NCI-H524 treated with DMSO at 0.1 percent for 48 hours (cell line): ENCODE measurements at regions not wholly inside any gene's neighbourhood (a gene's known extent, or its start where the extent isn't known, plus 50 kb on each side); places are given as distances from the start of the nearest gene placed in this dataset.

Source experiments
- DNase-seq: peaks from one replicate; lab custom pipeline; 2025; lab: John Stamatoyannopoulos, UW

- DNase-seq = no peak
These were observed 76.4 kb downstream of the CXXC4 start for GRCh38 chr4:104418286-104418685.

GRCh38 chr4:104417357-104417882 is 77.3 kb downstream of the CXXC4 start:
- DNase-seq = no peak

GRCh38 chr4:104416725-104417356 is 77.9 kb downstream of the CXXC4 start:
- DNase-seq = no peak

GRCh38 chr4:104413487-104413886 is 81.2 kb downstream of the CXXC4 start:
- DNase-seq = no peak

GRCh38 chr4:104412344-104412743 is 82.3 kb downstream of the CXXC4 start:
- no peak for DNase-seq

- no peak for DNase-seq
These were observed 83.2 kb downstream of the CXXC4 start for GRCh38 chr4:104411502-104411901.

- no peak for DNase-seq
These were observed 85.8 kb downstream of the CXXC4 start for GRCh38 chr4:104408878-104409277.

GRCh38 chr4:104404361-104404760 is 90.3 kb downstream of the CXXC4 start:
- no peak for DNase-seq

GRCh38 chr4:104395168-104395614 is 99.5 kb downstream of the CXXC4 start:
- DNase-seq = no peak

- DNase-seq = no peak
These were observed 100.1 kb downstream of the CXXC4 start for GRCh38 chr4:104394406-104395167.

- no peak for DNase-seq
These were observed 100.9 kb downstream of the CXXC4 start for GRCh38 chr4:104393655-104394324.

- no peak for DNase-seq
These were observed 109.0 kb downstream of the CXXC4 start for GRCh38 chr4:104385713-104386112.

GRCh38 chr4:104382961-104383360 is 111.7 kb downstream of the CXXC4 start:
- no peak for DNase-seq

GRCh38 chr4:104381729-104382128 is 113.0 kb downstream of the CXXC4 start:
- no peak for DNase-seq

GRCh38 chr4:104365618-104366017 is 129.1 kb downstream of the CXXC4 start:
- DNase-seq = no peak

- DNase-seq = no peak
These were observed 141.2 kb downstream of the CXXC4 start for GRCh38 chr4:104353481-104353880.

GRCh38 chr4:104352211-104352610 is 142.5 kb downstream of the CXXC4 start:
- DNase-seq = no peak

GRCh38 chr4:104351706-104352105 is 143.0 kb downstream of the CXXC4 start:
- DNase-seq = no peak

GRCh38 chr4:104345598-104346242 is 149.0 kb downstream of the CXXC4 start:
- DNase-seq = no peak

GRCh38 chr4:104344342-104344980 is 150.2 kb downstream of the CXXC4 start:
- DNase-seq = no peak

- DNase-seq = no peak
These were observed 160.3 kb downstream of the CXXC4 start for GRCh38 chr4:104334410-104334809.
